CD4-positive, CD25-positive, alpha-beta regulatory T cell (primary cell): ENCODE measurements at regions not wholly inside any gene's neighbourhood (a gene's known extent, or its start where the extent isn't known, plus 50 kb on each side); places are given as distances from the start of the nearest gene placed in this dataset.
"Not testable (repeated sequence)": the region's sequence is repeated elsewhere in the genome, so short reads cannot be mapped to it uniquely, and the experiment has no call there.

ENCODE experiments used
- ATAC-seq, 2 donors: fragments of 150-1000 bp; cut with Tn5 transposase; one replicate each; pipeline ENCODE4 v1.10.0; 2021; ENCODE audit warnings: low read depth in 2 of 2, moderate number of reproducible peaks in 2 of 2, moderate library complexity in 1 of 2
- DNase-seq, 3 donors: peaks; one replicate each; pipeline versions ENCODE4 v3.0.0 to v3.0.0-alpha.2; 2012 to 2022; ENCODE audit warnings: mixed read lengths in 1 of 3
- H3K27ac ChIP-seq: one replicate; pipeline ENCODE4 v1.7.0; 2013; ENCODE audit warnings: mild to moderate bottlenecking, low read length; ENCODE audit not compliant: insufficient read depth, poor library complexity, severe bottlenecking
- H3K27me3 ChIP-seq: one replicate; pipeline ENCODE4 v1.7.0; 2013; ENCODE audit warnings: low read length; ENCODE audit not compliant: control insufficient read depth, insufficient read depth
- H3K36me3 ChIP-seq: one replicate; pipeline ENCODE4 v1.7.0; 2013; ENCODE audit warnings: mild to moderate bottlenecking, low read length, moderate library complexity; ENCODE audit not compliant: control insufficient read depth, insufficient read depth
- H3K4me1 ChIP-seq: 2 replicates; pipeline ENCODE4 v1.7.0; 2013; ENCODE audit warnings: mild to moderate bottlenecking, low read length; ENCODE audit not compliant: insufficient read depth, control insufficient read depth, poor library complexity, severe bottlenecking
- H3K4me3 ChIP-seq: one replicate; pipeline ENCODE4 v1.7.0; 2013; ENCODE audit warnings: low read depth, mild to moderate bottlenecking, low read length, moderate library complexity
- H3K9me3 ChIP-seq, 2 experiments: 1 replicate in 1 of 2; 2 replicates in 1 of 2; pipeline ENCODE4 v1.7.0; 2013; ENCODE audit warnings: low read length in 2 of 2, mild to moderate bottlenecking in 1 of 2, moderate library complexity in 1 of 2; ENCODE audit not compliant: control insufficient read depth in 2 of 2
- H3K27ac Mint-ChIP-seq, 3 donors: one replicate each; pipeline ENCODE4 v1.8.0; 2020 to 2022; ENCODE audit warnings: mild to moderate bottlenecking in 3 of 3, mixed read lengths in 3 of 3, moderate library complexity in 2 of 3
- H3K27me3 Mint-ChIP-seq: one replicate; pipeline ENCODE4 v1.8.0; 2022; ENCODE audit warnings: mild to moderate bottlenecking, mixed read lengths
- H3K36me3 Mint-ChIP-seq: one replicate; pipeline ENCODE4 v1.8.0; 2020; ENCODE audit warnings: mixed read lengths
- H3K4me1 Mint-ChIP-seq, 4 donors: one replicate each; pipeline ENCODE4 v1.8.0; 2020 to 2022; ENCODE audit warnings: mixed read lengths in 4 of 4, mild to moderate bottlenecking in 1 of 4
- H3K4me3 Mint-ChIP-seq, 4 donors: one replicate each; pipeline ENCODE4 v1.8.0; 2020 to 2022; ENCODE audit warnings: mild to moderate bottlenecking in 4 of 4, mixed read lengths in 4 of 4, moderate library complexity in 3 of 4
- H3K9me3 Mint-ChIP-seq, 7 donors: one replicate each; pipeline ENCODE4 v1.8.0; 2020 to 2022; ENCODE audit warnings: mixed read lengths in 7 of 7, mild to moderate bottlenecking in 3 of 7, moderate library complexity in 2 of 7

DNA sequence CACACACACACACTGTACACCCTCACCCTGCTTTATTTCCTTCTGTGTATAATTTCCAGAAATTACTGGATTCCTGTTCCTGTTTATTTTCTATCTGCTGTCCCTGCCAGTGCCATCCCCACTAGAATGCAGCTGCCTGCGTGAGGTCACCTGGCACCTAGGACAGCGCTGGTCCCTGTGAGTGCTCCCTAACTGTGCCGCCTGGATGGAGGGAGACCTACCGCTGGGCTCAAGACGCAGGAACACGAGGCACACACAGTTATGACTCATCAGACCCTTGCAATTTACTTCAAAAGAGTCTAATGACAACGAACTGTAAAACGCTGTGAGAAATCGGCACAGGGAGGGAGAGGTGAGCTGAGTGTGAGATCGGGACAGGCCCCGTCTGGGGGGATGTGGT lies 102.1 kb upstream of the RUFY1 start:
- not testable (repeated sequence) for H3K9me3 ChIP-seq, H3K27ac Mint-ChIP-seq, H3K4me3 Mint-ChIP-seq, ATAC-seq, H3K27ac ChIP-seq, H3K36me3 Mint-ChIP-seq, H3K27me3 Mint-ChIP-seq, H3K9me3 Mint-ChIP-seq, H3K4me1 Mint-ChIP-seq, DNase-seq, H3K4me3 ChIP-seq, H3K4me1 ChIP-seq, H3K27me3 ChIP-seq, H3K36me3 ChIP-seq

DNA sequence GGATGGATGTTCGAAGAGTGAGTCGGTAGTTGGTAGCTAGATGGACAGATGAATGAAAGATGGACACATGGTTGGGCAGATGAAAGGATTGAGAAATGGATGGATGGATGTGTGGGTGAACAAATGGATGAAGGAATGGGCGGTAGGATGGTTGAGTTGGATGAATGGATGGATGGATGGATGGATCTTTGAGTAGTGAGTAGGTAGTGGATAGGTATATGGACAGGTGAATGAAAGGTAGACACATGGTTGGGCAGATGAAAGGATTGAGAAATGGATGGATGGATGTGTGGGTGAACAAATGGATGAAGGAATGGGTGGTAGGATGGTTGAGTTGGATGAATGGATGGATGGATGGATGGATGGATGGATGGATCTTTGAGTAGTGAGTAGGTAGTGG lies 97.0 kb upstream of the ADAMTS2 start:
- not testable (repeated sequence) for H3K27me3 Mint-ChIP-seq, H3K9me3 Mint-ChIP-seq, H3K4me3 ChIP-seq, H3K9me3 ChIP-seq, H3K4me1 ChIP-seq, H3K4me3 Mint-ChIP-seq, ATAC-seq, H3K27ac ChIP-seq, DNase-seq, H3K36me3 Mint-ChIP-seq, H3K27me3 ChIP-seq, H3K36me3 ChIP-seq, H3K4me1 Mint-ChIP-seq, H3K27ac Mint-ChIP-seq

DNA sequence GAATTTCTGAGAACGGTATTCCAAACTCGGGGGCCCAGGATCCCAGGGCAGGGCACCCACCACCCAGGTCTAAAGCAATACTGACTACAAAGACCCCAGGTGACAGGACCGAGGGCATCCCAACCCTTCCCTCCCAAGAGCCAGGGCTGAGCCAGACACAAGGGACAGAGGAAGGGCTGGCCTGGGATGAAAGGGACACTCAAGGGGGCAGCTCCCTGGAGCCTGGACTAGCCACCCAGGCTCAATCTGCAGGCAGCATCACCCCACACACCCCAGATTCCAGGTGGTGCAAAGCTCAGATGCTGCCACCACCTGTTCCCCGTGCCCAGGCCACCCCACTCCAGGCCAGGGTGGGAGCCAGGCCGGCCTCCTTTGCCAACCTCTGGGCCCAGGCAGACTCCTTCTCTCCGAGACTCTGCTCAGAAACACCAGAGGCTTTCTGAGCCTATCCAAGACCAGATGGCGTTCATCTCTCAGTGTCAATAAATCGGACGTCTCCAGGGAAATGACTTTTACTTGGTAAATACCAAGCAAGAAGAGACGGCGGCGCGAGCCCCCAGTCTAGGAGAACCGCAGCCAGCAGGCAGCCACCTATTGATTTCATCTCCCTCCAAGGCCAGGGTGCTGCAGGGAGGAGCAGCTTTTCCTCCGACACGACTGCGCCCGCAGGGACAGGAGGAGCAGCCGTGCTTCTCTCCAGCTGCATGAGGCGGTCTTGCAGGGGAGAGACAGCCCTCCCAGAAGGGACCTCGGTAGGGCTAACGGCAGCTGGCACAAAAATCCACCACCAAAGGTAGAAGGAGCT lies 94.1 kb upstream of the ADAMTS2 start:
- Mint-ChIP-seq H3K4me1 (no peaks in the 10 kb centered on the region), H3K36me3 (no peaks in the 10 kb centered on the region), H3K9me3 (peaks cover 0 to 2% (median 0%) of the 10 kb centered on the region in 7 donors), H3K4me3 (no peak overlapping the region), H3K27ac (no peak overlapping the region), H3K27me3 (no peaks in the 10 kb centered on the region)
- ATAC-seq (no peak), DNase-seq (no peak)
- H3K27me3 ChIP-seq = no peaks in the 10 kb centered on the region
- H3K4me1 ChIP-seq = no peaks in the 10 kb centered on the region
- H3K9me3 ChIP-seq = no peaks in the 10 kb centered on the region
- no peak overlapping the region for H3K27ac ChIP-seq
- H3K4me3 ChIP-seq = no peak overlapping the region
- no peaks in the 10 kb centered on the region for H3K36me3 ChIP-seq

DNA sequence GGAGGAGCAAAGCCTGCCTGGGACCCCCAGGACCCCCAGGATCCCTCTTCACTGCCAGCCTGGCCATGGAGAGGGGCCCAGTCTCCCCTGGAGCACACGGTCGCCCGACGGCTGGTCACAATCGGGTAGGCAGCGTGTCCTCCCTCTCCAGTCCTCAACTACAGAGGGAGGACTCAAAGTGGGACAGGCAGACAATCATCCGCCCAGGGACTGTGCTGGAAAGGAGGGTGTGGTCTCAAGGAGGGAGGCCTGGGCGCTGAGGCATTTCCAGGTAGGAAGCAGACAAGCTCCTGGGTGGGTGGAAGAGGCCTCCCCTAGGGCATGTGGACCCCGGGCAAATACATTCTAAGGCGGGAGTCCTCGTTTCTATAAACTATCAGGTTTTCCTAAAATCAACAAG lies 93.2 kb upstream of the ADAMTS2 start:
- Mint-ChIP-seq H3K27ac (no peak overlapping the region), H3K4me3 (no peak overlapping the region), H3K36me3 (no peaks in the 10 kb centered on the region), H3K9me3 (peaks cover 0 to 2% (median 0%) of the 10 kb centered on the region in 7 donors), H3K27me3 (no peaks in the 10 kb centered on the region), H3K4me1 (no peaks in the 10 kb centered on the region)
- Histone ChIP-seq H3K27me3 (no peaks in the 10 kb centered on the region), H3K4me3 (no peak overlapping the region), H3K9me3 (no peaks in the 10 kb centered on the region), H3K36me3 (no peaks in the 10 kb centered on the region), H3K4me1 (no peaks in the 10 kb centered on the region), H3K27ac (no peak overlapping the region)
- ATAC-seq = no peak
- no peak for DNase-seq

DNA sequence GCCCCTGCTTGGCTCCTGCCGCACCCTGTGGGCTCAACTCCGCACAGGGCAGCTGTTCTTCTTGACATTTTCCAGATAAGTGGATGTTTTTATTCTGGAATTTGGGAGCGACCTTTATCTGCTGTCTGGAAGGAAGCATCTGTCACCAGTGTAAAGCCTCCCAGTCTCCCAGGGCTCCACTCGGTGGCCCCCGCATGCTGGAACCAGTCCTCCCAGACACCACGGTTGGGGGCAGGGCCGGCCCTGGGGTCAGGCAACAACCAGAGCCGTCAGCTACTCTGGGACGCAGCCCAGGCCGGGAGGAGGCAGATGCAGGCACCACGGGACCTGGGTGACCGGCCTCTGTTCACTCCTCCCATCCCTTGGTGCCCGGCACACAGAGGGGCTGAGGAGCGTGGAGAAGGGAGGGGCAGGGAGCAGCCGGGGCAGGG lies 92.8 kb upstream of the ADAMTS2 start:
- Histone ChIP-seq H3K9me3 (no peaks in the 10 kb centered on the region), H3K4me1 (no peaks in the 10 kb centered on the region), H3K27ac (no peak overlapping the region), H3K4me3 (no peak overlapping the region), H3K36me3 (no peaks in the 10 kb centered on the region), H3K27me3 (no peaks in the 10 kb centered on the region)
- Mint-ChIP-seq H3K9me3 (peaks cover 0 to 2% (median 0%) of the 10 kb centered on the region in 7 donors), H3K27ac (no peak overlapping the region), H3K36me3 (no peaks in the 10 kb centered on the region), H3K27me3 (no peaks in the 10 kb centered on the region), H3K4me1 (no peaks in the 10 kb centered on the region), H3K4me3 (no peak overlapping the region)
- ATAC-seq (no peak), DNase-seq (no peak)

DNA sequence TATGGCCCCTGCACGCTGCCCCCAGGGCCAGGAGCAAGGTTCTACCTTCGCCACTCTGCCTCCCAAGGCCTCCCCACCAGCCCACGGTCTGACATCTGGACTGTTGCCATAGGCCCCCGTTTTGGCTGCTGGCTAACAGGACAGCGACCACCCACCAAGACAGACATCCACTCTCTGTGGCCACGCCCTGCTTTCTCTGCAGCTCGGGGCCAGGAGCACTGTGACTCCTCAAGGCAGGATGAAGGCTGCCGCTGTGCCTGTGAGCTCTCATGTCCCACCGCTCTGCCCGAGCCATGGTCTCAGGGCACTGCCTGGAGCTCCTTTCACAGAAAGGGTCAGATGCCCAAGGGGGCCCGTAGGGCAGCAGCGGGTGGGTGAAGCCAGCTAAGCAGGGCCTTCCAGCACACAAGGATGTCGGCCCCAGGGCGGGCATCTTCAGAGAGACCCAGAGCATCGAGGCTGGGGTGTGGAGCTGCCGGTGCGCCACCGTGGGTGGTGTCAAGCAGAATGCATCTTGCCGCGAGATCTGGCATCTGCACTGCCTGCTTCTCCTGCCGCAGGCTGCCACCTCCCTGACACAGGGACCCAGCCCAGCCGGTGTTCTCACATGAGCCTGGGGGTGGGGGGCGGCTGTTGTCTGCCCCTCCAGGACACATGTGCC lies 92.2 kb upstream of the ADAMTS2 start:
- H3K4me3 ChIP-seq = no peak overlapping the region
- H3K4me1 ChIP-seq = no peaks in the 10 kb centered on the region
- Mint-ChIP-seq H3K36me3 (no peaks in the 10 kb centered on the region), H3K27me3 (no peaks in the 10 kb centered on the region), H3K4me1 (no peaks in the 10 kb centered on the region), H3K27ac (no peak overlapping the region), H3K4me3 (no peak overlapping the region), H3K9me3 (peaks cover 0 to 2% (median 0%) of the 10 kb centered on the region in 7 donors)
- no peak for ATAC-seq
- H3K9me3 ChIP-seq = no peaks in the 10 kb centered on the region
- H3K36me3 ChIP-seq = no peaks in the 10 kb centered on the region
- no peak for DNase-seq
- H3K27me3 ChIP-seq = no peaks in the 10 kb centered on the region
- H3K27ac ChIP-seq = no peak overlapping the region

DNA sequence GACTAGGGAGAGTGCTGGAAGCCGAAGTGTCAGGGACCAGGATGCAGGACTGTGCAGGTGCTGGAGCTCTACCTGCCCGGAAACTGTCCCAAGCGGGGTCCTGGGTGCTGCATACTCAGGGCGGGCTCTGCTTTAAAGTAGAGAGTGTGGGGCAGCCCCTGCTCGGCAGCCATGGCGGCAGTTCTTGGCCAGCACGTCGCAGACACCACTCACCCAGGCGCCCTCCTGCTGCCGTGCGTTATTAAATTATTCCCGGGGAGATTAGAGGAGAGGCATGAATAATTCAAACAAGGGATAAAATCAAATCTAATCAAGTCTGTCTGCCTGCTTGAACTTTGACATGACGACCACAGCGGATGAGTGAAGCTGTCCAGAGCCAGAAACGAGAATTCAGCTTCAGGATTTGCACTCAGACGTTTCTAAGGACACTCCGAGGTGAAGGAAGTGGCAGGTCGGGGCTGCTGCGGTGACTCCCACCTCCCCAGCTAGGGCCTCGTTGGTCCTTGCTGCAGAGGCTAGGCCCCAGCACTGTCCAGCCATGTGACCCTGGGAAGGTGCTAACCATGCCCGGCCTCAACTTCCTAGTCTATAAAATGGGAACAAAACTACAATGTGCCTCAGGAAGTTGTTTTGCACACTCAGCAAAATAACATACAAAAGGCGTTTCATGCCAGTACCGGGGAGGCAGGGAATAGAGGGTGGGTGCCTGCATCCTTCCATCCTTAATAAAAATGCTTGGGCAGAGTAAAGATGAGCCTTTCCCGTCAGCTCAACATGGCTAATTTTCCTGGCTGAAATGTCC lies 91.3 kb upstream of the ADAMTS2 start:
- Mint-ChIP-seq H3K9me3 (peaks cover 0 to 2% (median 0%) of the 10 kb centered on the region in 7 donors), H3K4me3 (no peak overlapping the region), H3K4me1 (no peaks in the 10 kb centered on the region), H3K36me3 (no peaks in the 10 kb centered on the region), H3K27me3 (no peaks in the 10 kb centered on the region), H3K27ac (no peak overlapping the region)
- Histone ChIP-seq H3K4me1 (no peaks in the 10 kb centered on the region), H3K9me3 (no peaks in the 10 kb centered on the region), H3K27me3 (no peaks in the 10 kb centered on the region), H3K4me3 (no peak overlapping the region), H3K27ac (no peak overlapping the region), H3K36me3 (no peaks in the 10 kb centered on the region)
- no peak for DNase-seq
- no peak for ATAC-seq
